GM21717 (cell line): ENCODE measurements at regions not wholly inside any gene's neighbourhood (a gene's known extent, or its start where the extent isn't known, plus 50 kb on each side); places are given as distances from the start of the nearest gene placed in this dataset.
"Not testable (repeated sequence)": the region's sequence is repeated elsewhere in the genome, so short reads cannot be mapped to it uniquely, and the experiment has no call there.

Source experiments
- ATAC-seq: cut with Tn5 transposase; IDR thresholded peaks from one replicate; pipeline ENCODE4 v1.9.1; 2021; ENCODE audit warnings: mild to moderate bottlenecking, moderate library complexity; ENCODE audit not compliant: unreplicated experiment

DNA sequence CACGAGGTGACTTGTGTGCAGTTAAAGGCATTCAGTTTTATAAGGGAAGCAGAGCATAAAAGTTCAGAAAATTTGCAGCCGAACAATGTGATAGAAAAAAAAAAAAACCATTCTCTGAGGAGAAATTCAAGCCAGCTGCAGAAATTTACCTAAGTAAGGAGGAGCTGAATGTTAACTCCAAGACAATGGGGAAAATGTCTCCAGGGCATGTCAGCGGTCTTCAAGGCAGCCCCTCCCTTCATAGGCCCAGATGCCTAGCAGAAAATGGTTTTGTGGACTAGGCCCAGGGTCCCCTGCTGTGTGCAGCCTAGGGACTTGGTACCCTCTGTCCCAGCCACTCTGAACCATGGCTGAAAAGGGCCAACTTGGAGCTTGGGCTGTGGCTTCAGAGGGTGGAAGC, 1764.0 kb downstream of the C4orf33 start:
- ATAC-seq: no peak

DNA sequence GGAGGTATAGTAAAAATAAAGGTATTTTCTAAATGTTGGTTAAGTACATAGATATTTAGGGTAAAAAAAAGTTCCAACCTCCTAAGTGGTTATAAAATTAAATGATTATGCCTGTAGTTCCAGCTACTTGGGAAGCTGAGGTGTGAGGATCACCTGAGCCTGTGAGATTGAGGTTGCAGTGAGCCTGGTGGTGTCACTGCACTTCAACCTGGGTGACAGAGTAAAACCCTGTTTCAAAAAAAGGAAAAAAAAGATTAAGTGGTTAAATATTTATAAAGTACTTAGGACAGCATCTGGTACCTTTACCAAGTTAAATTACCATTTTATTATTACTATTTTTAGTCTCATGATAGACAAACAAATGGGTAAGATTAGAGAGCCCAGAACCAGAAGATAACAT, 1801.0 kb downstream of the C4orf33 start:
- no peak for ATAC-seq

DNA sequence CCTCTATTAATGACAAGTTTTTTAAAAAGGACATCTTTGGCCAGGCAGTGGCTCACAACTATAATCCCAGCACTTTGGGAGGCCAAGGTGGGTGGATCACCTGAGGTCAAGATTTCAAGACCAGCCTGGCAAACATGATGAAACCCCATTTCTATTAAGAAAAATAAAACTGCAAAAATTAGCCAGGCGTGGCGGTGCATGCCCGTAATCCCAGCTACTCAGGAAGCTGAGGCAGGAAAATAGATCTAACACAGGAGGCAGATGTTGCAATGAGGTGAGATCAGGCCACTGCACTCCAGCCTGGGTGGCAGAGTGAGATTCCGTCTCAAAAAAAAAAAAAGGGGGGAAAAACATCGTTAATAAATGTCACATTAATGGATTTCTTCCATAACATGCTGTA, 1805.4 kb downstream of the C4orf33 start:
- ATAC-seq: no peak

DNA sequence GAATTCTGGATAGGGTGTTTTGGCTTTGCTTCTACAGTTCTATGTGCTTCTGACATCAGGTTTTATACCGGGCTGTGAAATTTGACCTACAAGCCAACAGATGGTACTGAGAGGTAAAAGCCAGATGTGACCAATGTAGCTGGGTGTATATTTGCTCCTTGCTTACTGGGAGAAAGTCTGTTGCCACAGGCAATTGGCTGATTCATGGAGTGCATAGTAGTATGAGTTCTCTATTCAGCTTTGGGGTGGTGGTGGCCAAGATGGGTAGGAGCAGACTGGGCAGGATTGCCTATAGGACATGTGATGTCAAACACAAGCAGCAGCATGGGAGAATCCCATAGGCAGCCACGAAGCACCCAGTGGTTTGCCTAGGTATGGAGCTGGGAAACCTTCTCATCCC, 1827.0 kb downstream of the C4orf33 start:
- ATAC-seq: no peak

DNA sequence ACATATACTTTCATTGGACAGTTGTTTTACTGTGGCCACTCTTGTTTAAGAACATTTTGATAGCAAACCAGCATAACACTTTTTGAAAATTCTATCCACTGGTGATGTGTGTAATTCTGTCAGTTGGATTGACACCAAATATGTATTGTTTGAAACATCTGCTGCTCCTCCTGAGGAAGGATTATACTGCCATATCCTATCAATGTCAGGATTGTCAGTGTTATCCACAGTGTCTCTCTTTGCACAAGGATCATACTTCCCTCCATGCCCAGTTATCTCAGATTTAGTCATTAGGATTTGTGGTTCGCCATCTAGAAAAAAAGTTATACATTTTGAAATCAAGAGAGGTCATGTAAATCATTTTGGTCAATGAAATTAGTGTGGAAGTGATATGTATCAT, 1859.6 kb downstream of the C4orf33 start:
- ATAC-seq: no peak

DNA sequence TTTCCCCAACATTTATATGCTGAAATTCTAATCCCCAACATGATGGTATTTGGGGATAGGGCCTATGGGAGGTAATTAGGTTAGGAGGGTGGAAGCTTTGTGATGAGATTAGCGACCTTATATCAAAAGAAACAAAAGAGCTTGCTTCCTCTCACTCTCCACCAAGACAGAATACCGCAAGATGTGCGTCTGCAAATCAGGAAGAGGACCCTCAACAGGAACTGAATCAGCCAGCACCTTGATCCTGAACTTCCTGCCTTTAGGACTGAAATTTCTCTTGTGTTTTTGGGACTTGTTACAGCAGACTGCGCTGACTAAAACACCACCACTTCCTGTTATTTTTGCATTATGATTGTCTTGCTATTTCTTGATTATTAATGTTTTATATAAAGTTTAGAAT, 1889.4 kb downstream of the C4orf33 start:
- ATAC-seq: no peak

DNA sequence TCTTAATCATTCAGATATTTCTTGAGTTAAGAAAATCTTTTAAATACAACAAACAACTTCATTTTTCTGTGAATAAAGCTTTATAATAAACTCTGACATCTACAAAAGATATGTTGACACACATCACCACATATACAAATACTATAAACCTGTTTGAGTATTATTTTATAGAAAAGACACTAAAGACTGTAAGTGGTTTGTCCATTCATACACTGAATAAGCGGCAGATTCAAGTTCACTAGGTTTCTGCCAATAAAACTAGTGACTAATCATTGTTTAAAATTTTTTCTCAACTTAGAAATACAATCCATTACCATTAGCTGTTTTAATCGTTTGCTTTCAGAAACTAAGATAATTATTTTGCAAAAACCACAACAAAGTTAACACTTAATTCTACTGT, 1900.0 kb downstream of the C4orf33 start:
- no peak for ATAC-seq

DNA sequence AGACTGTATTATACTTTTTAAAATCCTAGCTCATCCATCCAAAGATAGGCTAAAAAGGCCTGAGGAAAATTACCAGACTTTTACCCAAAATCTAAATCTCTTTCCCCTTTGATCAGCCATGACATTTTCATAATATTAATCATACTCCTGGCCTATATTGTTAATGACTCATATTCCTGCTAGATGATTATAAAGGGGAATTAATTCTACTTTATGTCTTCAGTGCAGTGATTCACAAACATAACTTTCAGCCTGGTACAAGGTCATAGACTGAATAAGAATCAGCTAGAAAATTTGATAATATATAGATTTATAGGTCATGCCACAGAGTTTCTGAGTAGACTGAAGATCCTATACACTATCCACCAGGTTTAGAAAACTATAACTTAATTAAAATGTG, 1905.4 kb downstream of the C4orf33 start:
- no peak for ATAC-seq

DNA sequence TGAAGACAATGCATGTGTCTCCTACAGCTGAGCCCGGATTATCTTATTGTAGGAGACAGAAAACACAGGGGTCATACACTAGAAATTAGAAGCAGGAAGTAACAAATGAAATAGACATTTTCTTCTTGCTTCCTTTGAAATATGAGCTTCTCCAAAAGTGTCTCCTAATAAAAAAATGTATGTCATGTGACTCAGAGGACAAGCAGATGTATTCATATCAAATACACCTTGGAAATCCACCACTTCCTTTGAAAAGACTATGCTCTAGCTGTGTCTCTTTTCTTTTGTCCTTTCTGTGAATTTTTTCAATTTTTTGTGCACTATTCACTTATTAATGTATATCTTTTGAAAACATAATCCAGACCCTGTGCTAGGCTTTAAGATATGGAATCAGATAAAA, 1906.2 kb downstream of the C4orf33 start:
- no peak for ATAC-seq

DNA sequence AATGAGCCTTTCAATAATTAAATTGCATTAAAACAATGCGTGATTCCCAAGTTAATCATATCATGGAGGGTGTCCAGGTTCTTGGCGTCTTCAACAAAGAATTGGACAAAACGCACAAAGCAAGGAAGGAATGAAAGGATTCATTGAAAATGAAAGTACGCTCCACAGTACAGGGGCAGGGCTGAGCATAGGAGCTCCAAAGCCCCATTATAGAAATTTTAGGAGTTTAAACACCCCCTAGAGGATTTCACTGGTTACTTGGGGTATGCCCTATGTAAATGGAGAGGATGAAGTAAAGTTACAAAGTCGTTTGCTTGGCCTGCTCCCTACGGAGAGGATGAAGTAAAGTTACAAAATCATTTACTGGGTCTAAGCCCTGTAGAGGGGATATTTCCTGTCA, 1910.4 kb downstream of the C4orf33 start:
- ATAC-seq: no peak

DNA sequence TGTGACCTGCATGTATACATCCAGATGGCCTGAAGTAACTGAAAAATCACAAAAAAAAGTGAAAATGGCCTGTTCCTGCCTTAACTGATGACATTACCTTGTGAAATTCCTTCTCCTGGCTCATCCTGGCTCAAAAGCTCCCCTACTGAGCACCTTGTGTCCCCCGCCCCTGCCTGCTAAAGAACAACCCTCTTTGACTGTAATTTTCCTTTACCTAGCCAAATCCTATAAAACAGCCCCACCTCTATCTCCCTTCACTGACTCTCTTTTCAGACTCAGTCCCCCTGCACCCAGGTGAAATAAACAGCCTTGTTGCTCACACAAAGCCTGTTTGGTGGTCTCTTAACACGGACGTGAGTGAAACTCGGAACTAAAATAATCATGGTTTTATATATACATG, 1916.0 kb downstream of the C4orf33 start:
- not testable (repeated sequence) for ATAC-seq

DNA sequence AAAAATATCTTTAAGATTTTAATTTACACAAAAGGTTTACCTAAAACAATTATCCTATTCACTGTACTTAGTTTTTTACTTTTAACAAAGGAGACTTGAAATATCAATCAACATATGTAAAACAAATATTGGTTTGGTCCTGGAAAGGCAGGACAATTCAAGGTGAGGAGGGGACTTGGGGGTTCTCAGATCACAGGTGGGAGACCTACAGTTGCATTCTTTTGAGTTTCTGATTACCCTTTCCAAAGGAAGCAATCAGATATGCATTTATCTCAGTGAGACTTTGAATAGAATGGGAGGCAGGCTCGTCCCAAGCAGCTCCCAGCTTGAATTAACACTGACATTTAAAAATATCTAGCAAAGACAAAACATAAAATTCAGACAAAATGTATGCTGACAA, 1917.3 kb downstream of the C4orf33 start:
- ATAC-seq: no peak

DNA sequence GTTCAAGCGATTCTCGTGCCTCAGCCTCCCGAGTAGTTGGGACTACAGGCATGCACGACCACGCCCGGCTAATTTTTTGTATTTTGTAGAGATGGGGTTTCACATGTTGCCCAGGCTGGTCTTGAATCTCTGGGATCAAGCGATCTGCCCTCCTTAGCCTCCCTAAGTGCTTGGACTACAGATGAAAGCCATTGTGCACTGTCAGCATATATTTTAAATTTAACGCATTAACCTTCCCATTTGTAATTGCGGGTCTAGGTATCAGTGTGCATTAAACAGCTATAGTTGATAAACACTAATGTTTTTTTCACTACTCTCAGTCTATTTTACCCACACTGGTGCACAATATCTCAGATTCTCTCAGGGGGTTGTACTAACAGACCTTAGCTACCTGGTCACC, 1930.8 kb downstream of the C4orf33 start:
- ATAC-seq: no peak

DNA sequence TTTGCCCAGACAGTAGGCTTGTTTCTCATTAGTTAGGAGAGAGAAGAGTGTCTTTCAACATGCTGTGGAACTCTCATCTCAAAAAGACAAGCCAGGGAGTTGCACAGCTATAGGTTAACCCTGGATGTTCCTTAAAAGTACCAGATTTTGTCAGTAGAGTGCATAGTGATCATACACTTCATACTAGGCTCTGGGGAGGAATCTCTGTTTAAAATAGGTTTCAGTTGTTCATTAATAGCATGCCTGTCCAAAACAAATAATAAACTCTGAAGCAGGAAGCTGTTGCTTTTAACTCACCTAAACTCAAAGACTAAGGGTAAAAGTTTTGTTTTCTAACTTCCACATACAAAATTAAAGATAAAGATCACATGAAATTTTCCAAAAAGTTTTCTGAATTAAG, 1948.4 kb downstream of the C4orf33 start:
- ATAC-seq: no peak

DNA sequence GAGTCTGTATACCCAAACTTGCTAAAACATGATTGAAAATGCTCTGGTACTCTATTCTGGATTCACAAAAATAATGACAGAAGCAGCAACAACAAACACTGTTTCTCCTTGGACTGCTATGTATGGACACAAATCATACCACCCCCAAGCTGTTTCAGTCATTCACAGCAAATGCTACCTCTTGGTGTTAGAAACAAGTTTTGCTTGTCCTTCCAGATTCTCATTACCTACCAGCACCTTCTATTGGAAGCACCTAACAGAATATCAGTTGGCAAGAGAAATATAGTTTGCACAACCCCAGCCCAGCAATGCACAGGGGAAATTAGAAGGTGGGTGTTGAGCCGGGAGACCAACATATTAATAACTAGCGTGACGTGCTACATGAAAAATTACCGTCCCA, 1950.9 kb downstream of the C4orf33 start:
- no peak for ATAC-seq

DNA sequence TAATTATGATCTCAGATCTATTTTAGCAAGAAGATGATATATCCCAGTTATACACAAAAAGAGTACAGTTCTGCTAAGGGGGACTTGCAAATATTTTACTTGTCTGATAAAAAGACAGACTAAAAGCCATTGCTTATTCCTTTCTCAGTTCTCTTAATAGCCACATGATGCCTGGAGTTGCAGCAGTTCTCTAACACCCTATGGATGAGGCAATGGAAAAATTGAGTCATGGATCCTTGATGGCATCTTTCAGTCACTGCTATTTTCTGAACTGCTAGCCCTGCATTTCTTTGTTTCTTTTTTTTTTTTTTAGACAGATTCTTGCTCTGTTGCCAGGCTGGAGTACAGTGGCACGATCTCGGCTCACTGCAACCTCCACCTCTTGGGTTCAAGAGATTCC, 1956.7 kb downstream of the C4orf33 start:
- ATAC-seq: no peak

DNA sequence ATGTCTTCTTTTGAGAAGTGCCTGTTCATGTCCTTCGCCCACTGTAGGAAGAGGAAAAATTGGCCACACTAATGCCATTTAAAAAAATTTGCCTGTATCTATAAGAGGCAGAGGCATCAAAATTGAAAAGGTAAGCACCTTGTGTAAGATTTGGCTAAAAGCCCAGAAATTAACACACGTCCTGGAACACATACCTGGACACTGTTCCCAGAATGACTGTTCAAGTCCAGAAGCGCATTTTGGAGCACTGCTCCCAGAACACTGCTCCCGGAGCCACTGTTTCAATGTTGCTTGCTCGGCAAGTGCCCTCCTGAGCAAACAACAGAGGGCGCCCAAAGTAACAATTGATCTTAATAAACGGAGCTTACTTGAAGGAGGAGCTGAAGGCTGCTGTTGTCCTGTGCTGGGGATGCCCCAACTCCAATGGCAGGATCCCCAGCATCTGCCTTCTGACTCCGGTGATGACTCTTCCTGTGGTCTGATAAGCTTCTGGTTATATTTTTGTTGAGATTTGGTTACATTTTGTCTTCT, 1958.6 kb downstream of the C4orf33 start:
- no peak for ATAC-seq

DNA sequence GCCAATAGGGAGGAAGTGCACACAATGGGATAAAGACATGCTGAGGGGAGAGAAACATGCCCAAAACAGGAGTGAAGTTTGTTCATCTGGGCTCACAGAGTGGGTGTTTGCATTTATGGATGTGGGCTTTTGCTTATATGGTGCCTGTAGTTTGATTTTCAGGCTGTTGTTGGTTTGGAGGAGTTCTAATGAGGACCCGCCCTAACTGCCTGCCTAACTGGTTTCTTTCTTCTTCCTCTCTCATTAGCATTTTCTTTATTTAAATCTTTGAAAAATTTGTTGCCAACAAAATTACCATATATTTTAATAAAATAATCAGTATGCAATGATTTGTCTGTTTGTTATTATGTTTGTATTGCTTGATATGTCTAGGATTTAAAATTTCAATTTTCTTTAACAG, 1965.8 kb downstream of the C4orf33 start:
- ATAC-seq: no peak

DNA sequence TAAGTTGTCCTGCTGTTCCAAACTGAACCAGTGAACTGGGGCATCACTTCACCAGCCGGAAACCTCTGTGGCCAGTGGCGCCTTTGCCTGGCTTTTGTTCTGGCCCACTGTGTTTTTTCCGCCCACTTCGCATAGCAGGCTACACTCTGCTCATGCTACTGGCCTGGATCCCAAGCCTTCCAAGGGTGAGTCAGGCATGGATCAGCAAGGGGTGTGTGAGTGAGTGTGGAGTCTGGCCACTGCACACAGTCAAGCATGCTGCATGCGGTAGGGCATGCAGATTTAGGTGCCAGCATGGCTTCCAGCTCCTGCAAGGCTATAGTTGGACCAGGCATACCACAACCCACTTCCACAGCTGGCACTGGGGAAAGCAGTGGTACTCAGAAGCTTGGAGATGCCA, 1967.9 kb downstream of the C4orf33 start:
- ATAC-seq: no peak

DNA sequence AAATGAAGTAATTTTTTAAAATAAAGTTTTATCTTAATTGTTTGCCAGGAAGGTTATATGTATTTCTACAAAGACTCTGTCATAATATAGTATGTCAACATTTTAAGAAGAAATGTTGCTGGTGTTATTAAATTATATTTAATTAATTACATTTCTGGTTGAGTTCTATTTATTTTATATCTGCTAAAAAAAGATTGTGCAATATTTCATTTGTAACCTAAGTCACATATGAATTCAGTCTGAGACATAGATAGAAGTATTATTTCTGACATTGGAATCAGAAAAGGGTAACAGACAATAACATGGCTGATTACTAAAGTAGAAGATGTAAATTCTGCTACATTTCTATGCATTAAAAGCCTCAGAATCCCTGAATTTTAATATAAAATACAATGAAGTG, 1985.1 kb downstream of the C4orf33 start:
- ATAC-seq: no peak

DNA sequence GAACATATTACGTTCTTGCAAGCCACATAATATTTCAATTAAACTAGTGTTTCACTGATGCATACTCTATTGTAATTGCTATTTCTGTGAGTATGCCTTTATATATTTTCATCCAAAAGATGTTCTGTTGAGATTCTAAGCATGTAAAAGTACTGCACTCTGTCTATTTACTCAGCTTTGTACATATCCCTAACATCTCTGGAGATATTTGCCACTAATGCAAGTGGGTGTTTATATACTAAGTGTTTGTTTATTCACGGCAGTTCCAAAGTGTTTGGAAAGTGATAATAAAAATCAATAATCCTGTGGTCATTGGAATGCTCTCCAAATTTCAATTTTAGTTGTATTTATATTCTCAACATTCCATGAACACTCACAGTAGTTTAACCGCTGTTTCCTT, 1989.0 kb downstream of the C4orf33 start:
- no peak for ATAC-seq

DNA sequence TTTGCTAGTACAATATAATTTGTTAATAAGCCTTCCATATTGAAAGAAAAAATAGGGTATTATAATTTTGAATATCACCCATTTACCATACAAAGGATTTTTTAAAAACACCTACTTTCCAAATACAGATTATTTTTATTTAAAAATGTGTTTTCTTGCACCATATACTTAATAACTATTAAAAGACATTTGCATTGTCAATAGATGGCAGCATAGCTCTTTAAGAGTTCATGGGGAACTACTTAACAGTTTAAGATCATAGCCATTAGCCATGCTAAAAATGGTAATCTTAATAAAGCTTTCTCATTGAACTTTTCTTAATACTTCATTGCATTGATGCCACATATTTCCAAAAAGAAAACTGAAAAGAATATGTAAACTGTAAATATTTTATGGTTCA, 1995.9 kb downstream of the C4orf33 start:
- ATAC-seq: no peak

DNA sequence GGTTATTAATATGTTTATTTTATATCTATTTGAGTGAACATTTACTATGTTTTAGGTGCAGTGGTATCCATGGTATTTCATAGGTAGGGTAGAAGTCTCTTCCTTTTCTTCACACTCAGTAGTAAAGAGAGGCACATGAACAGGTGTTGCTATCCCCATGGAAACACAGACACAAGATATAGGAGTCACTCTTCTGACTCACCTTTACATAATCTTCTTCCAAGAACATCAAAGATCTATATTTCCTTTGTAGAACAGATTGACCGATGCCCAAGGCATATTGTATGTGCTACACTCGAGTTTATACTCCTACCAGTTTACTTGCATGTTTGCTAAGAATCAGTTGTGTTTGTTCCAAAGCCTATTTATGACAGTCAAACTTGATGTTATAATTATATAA, 1997.4 kb downstream of the C4orf33 start:
- ATAC-seq: no peak

DNA sequence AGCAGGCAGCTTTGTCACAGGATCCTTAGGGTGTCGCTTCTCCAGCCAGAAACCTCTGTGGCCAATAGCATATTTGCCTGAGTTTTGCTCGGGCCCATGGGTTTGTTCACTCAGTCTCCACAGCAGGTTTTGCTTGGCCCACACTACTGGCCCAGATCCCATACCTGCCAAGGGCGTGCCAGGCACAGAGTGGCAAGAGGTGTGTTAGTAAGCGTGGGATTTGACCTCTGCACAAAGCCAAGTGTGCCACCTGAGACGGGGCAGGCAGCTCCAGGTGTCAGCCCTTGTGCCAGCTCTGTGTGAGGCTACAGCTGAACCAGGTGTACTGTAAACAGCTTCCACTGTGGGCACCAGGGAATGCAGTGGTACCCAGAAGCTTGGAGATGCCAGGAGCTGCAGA, 2003.0 kb downstream of the C4orf33 start:
- ATAC-seq: no peak
